ENCODE measurements at regions not wholly inside any gene's neighbourhood (a gene's known extent, or its start where the extent isn't known, plus 50 kb on each side); places are given as distances from the start of the nearest gene placed in this dataset.

DNA sequence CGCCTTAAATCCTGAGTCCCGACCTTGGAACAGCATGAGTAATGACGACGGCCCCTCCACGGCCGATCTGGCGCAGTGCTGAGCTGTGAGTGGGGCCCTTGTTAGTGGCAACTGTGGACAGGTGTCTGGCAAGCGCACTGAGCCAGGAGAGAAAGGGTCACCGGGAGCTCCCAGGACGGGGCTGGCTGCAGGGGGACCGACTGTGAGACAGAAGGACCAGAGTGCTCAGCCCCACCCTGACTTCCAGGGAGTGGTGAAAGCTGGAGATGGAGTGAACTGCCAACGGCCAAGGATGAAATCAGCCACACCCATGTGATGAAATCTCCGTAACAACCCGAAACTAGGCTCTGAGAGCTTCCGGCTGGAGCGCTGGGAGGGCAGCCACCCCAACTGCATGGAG, 228.6 kb downstream of the BRD1 start:
- intact Hi-C loops (cut with micrococcal nuclease; ENCODE audit: unreplicated experiment), result no loop called here
- no peak for DNase-seq (ENCODE audit: low spot score)
- Histone ChIP-seq H3K36me3 (replicated peaks in 1 of 2; ENCODE audit: control insufficient read depth in 1 of 2, insufficient read depth in 2 of 2, low read length in 2 of 2) (no peaks in the 10 kb centered on the region), H4K20me1 (ENCODE audit: insufficient read depth, low read length) (no peaks in the 10 kb centered on the region; the same call in 1 of the 2 replicates), H3K9me3 (ENCODE audit: low read length) (no peaks in the 10 kb centered on the region), H3K4me1 (ENCODE audit: insufficient read depth, low read length) (no peaks in the 10 kb centered on the region), H3K9ac (ENCODE audit: insufficient read depth, low read depth, low read length) (no peak overlapping the region), H2AFZ (ENCODE audit: low read length) (no peak overlapping the region), H3K4me3 (replicated peaks in 1 of 3; ENCODE audit: insufficient read depth in 1 of 3, low read depth in 2 of 3, low read length in 3 of 3) (no peak overlapping the region), H3K4me2 (ENCODE audit: low read depth, low read length) (no peak overlapping the region), H3K27me3 (ENCODE audit: control insufficient read depth in 1 of 2, insufficient read depth in 2 of 2, low read length in 2 of 2) (peaks cover 11 to 48% of the 10 kb centered on the region in 2 experiments), H3K79me2 (ENCODE audit: insufficient read depth, low read length) (no peaks in the 10 kb centered on the region), H3K27ac (ENCODE audit: extremely low read length, insufficient read depth, low read length) (no peak overlapping the region)
- 6% methylated on average over 11 of the region's 16 CpGs for WGBS (ENCODE audit: low lambda C conversion rate)
- no peak for TF ChIP-seq CEBPG (CRISPR knock-in tag; IDR thresholded peaks at IDR 0.05)
- TF ChIP-seq AGO1 (IDR thresholded peaks at IDR 0.05; ENCODE audit: low read depth, low read length, poor library complexity, severe bottlenecking), result no peak
- POLR2A ChIA-PET, result no interaction called here
- in situ Hi-C loops (cut with HindIII; ENCODE audit: extremely low pct_ligation_motif_present, low pct_unique_long_range_greater_than_20kb), result no loop called here
- FAIRE-seq, result no peak
- CTCF ChIA-PET (ENCODE audit: low intra/inter-chr PET ratio, low total read pairs), result no interaction called here
- no peak for ATAC-seq
- BruUV-seq (replicated peaks), result no TSS peak

DNA sequence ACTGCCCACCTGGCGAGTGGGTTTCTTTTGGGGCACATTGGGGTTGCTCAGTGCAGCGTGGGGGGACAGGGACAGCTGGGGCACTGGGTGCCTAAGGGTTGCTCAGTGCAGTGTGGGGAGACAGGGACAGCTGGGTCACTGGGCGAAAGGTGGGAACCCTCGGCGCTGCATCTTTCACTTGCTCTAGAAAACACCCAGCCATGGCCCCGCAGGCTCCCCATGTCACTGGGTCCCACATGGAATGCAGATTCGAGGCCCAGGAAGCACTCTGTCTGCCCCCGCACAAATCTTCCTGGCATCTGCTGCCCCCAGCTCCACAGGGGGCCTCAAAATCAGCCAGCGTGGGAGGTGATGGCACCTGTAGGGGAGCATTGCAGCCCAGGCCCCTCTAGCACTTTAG, 229.3 kb downstream of the BRD1 start:
- ATAC-seq (no peak), FAIRE-seq (no peak), DNase-seq (ENCODE audit: low spot score) (no peak)
- Histone ChIP-seq H3K4me1 (ENCODE audit: insufficient read depth, low read length) (no peaks in the 10 kb centered on the region), H3K27me3 (ENCODE audit: control insufficient read depth in 1 of 2, insufficient read depth in 2 of 2, low read length in 2 of 2) (peaks cover 11 to 48% of the 10 kb centered on the region in 2 experiments), H3K4me2 (ENCODE audit: low read depth, low read length) (no peak overlapping the region), H3K9ac (ENCODE audit: insufficient read depth, low read depth, low read length) (no peak overlapping the region), H2AFZ (ENCODE audit: low read length) (no peak overlapping the region), H3K27ac (ENCODE audit: extremely low read length, insufficient read depth, low read length) (no peak overlapping the region), H3K36me3 (replicated peaks in 1 of 2; ENCODE audit: control insufficient read depth in 1 of 2, insufficient read depth in 2 of 2, low read length in 2 of 2) (no peaks in the 10 kb centered on the region), H3K79me2 (ENCODE audit: insufficient read depth, low read length) (no peaks in the 10 kb centered on the region), H4K20me1 (ENCODE audit: insufficient read depth, low read length) (no peaks in the 10 kb centered on the region; the same call in 1 of the 2 replicates), H3K9me3 (ENCODE audit: low read length) (no peaks in the 10 kb centered on the region), H3K4me3 (replicated peaks in 1 of 3; ENCODE audit: insufficient read depth in 1 of 3, low read depth in 2 of 3, low read length in 3 of 3) (no peak overlapping the region)
- in situ Hi-C loops (cut with HindIII; ENCODE audit: extremely low pct_ligation_motif_present, low pct_unique_long_range_greater_than_20kb) (no loop called here), intact Hi-C loops (cut with micrococcal nuclease; ENCODE audit: unreplicated experiment) (no loop called here)
- WGBS (ENCODE audit: low lambda C conversion rate), result 0% methylated on average over 2 of the region's 9 CpGs
- no TSS peak for BruUV-seq (replicated peaks)
- no peak for TF ChIP-seq TBL1XR1 (IDR thresholded peaks at IDR 0.05; ENCODE audit: borderline replicate concordance, low read length, partially characterized antibody)
- no peak for TF ChIP-seq SAFB2 (CRISPR knock-in tag; IDR thresholded peaks at IDR 0.05; ENCODE audit: borderline replicate concordance, low read depth)
- TF ChIP-seq NPAS2 (CRISPR knock-in tag; IDR thresholded peaks at IDR 0.05; ENCODE audit: borderline replicate concordance), result no peak
- no peak for TF ChIP-seq MIER2 (CRISPR knock-in tag; IDR thresholded peaks at IDR 0.05)
- POLR2A ChIA-PET, result no interaction called here
- CTCF ChIA-PET (ENCODE audit: low intra/inter-chr PET ratio, low total read pairs), result no interaction called here

Data from HepG2 (cell line).